Suprapubic skin (tissue), 4 donors: ENCODE measurements at regions not wholly inside any gene's neighbourhood (a gene's known extent, or its start where the extent isn't known, plus 50 kb on each side); places are given as distances from the start of the nearest gene placed in this dataset.

Source experiments
- CTCF ChIP-seq, 2 donors: fragments of 200-600 bp in 1 of 2; fragments of 450-650 bp in 1 of 2; sonication (generic) in 1 of 2; IDR thresholded peaks; one replicate each; pipeline ENCODE4 v1.5.1; 2016 to 2019; ENCODE audit warnings: antibody characterized with exemption in 2 of 2, mild to moderate bottlenecking in 1 of 2, moderate library complexity in 1 of 2
- EP300 ChIP-seq: sonication (generic); formaldehyde crosslinking; IDR thresholded peaks from one replicate; pipeline ENCODE4 v1.6.1; 2017; ENCODE audit warnings: antibody characterized with exemption
- POLR2A ChIP-seq, 2 donors: fragments of 450-650 bp; IDR thresholded peaks; one replicate each; pipeline ENCODE4 v1.6.1; 2017; ENCODE audit warnings: antibody characterized with exemption in 2 of 2, mild to moderate bottlenecking in 2 of 2, moderate library complexity in 2 of 2
- POLR2AphosphoS5 ChIP-seq, 3 donors: sonication (generic); formaldehyde crosslinking; IDR thresholded peaks; one replicate each; pipeline ENCODE4 v1.6.1; 2017; ENCODE audit warnings: antibody characterized with exemption in 3 of 3

DNA sequence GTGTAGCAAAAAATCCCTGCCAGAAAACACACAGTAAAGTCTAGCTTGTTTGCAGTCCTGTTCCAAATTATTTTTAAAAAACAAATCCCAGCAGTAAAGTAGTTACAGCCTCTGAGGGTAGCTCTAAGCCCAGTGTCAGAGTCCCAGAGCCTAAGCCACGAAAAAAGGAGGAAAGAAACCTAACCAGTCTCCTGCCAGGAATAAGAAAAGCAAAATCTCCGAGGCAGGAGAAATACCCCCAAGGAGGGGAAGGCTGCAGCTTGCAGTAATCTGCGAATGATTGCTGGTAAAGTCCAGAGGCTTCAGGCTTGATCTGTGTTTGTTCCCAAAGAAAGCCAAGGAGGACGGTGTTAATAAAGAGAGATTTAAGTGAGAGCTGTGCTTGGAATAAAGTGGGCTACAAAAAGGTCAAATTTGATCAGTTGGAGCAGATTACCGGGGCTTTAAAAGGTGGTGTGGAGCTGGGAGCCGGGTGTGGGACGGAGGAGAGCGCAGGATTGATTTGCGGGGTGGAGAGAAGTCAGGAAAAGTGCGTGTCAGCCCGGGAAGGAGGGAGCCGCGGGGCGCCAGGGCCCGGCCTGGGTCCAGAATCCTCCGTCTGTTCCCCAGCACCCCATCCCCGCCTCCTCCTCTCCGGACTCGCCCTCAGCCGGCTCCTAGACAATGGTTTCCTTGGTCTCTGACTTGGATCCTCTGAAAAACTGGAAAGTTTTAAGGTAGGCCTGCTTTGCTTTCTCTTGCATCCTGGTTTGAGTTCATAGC is 219.4 kb upstream of the CELF2 start:
- TF ChIP-seq CTCF (IDR thresholded peaks at IDR 0.05) (no peak), POLR2AphosphoS5 (IDR thresholded peaks at IDR 0.05) (no peak), POLR2A (IDR thresholded peaks at IDR 0.05) (peak in 1 of 2 donors; percentile 50), EP300 (no peak)
